HG03097 (cell line): ENCODE measurements at regions not wholly inside any gene's neighbourhood (a gene's known extent, or its start where the extent isn't known, plus 50 kb on each side); places are given as distances from the start of the nearest gene placed in this dataset.

Experiments used
- ATAC-seq: cut with Tn5 transposase; IDR thresholded peaks from one replicate; pipeline ENCODE4 v1.9.1; 2021; ENCODE audit not compliant: unreplicated experiment, low FRiP score

DNA sequence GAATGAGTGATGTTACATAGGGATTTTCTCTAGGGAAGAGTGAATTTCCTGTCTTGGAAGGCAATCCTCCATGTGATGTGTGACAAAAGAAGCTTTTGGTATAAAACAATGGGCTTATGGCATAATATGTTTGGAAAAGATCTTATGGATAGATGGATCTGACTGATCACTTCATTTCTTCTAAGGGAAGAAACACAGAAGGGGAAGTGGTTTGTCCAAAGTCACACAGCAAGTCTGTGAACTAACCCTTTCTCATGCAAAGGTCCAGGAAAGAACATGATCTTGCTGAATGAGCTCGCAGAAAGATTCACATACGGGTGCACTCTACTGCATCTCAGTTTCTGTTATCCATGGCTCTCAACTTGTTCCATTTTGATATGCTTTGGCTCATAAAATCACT lies 575.9 kb upstream of the JAG1 start:
- ATAC-seq = no peak

DNA sequence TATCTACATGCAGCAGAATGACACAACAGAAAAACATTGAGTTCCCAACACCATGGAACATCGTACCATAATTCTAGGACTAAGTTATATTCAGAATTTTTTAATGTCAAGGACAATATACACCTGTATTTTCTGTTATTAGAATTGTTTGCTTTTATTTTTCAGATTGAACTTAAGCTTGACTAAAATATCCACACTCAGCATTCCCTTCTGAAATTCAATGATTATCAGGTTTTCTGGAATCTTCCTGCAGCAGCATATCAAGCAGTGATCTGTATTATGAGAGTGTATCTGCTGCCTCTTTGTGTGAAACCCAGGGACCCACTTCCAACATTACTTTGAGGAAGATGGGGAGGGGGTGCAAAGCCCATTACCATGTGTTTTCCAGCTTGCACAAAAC lies 578.6 kb upstream of the JAG1 start:
- no peak for ATAC-seq

DNA sequence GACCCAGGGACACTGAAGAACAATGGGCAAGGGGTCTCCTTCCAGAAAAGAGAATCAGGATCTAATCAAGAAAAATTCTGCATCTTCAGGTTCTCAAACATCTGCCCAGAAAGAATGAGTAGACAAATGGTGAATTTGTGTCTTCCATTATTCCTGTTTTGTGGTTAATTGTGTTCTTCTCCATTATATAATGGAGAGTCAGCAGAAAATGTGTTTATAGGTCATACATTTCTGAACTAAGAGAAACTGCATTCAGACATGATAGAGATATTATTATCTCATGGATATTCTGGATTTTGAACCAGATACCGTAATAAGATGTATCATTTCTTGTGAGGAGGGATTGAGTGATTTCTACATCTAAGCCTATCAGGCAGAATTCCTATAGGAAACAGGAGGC lies 581.7 kb upstream of the JAG1 start:
- no peak for ATAC-seq

DNA sequence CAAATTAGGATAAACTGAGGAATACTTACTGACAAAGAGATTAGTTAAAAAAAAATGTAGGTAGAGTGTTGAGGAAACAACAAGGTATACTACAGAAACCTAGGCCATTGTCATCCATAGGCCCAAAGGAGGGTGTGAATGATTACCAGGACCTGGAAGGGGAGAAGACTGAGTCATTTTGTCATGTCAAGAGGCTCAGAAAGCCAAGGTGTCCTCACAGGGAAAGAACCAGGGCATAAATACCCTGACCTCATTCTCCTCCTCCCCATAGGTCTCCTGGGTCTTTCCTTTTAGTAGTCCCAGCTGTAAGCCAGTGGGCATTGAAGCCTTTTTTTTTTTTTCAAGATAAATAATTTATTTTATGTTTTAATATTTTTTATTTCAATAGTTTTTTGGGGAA lies 582.1 kb upstream of the JAG1 start:
- ATAC-seq = no peak

DNA sequence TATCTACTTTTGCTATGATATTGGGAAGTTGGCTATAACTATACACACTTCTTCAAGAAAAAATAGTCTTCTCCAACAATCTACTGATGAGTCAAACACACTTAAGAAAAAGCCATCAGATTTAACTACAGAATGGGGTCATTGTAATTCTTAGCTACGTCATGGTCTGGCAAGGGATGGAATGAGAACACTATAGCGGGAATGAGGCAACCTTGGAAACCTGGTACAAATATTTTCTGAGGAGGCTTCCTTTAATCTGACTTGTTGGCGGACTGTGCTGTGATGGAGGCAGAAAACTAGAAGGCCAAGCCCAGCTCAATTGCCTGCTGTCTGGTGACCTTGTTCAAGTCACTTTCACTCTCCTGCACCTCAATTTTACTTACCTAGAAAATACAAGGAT lies 586.8 kb upstream of the JAG1 start:
- ATAC-seq = no peak

DNA sequence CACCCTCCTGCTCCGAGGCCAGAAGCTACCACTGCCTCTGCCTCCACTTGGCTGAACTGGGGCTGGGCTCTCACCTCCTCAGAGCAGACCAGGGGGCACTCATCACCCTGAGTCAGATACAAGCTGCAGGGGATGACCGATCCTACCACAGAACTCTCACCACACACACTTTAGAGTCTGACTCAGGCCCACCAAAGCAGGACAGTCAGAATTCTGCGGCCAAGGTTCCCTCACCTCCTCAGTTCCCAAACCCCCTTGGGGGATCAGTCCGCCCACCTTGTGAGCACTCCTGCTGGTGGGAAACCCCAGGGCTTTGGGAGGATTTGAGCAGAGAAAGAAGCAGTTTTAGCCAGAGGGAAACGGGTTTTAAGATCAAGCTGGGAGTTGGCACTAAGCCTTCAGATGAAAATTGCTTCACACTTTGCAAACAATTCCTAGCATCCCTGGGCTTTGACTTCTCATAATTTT lies 587.8 kb upstream of the JAG1 start:
- no peak for ATAC-seq

DNA sequence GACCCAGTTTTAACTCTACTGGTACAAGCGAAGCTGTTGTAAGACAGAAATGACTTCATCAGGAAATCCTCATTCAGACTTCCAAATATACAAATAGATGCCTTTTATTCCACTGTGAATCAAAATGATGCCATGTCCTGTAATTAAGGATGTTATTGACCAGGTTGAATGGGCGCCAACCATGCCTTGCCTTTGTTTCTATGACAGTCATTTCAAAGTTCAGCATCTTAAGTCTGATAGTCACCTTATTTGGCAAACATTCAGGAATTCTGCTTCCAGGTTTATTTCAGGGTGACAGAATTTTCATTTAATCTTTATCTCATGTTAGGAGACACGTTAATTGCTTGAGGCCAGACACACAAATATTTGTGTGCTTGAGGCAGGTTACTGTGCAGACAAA lies 592.8 kb upstream of the JAG1 start:
- ATAC-seq = no peak

DNA sequence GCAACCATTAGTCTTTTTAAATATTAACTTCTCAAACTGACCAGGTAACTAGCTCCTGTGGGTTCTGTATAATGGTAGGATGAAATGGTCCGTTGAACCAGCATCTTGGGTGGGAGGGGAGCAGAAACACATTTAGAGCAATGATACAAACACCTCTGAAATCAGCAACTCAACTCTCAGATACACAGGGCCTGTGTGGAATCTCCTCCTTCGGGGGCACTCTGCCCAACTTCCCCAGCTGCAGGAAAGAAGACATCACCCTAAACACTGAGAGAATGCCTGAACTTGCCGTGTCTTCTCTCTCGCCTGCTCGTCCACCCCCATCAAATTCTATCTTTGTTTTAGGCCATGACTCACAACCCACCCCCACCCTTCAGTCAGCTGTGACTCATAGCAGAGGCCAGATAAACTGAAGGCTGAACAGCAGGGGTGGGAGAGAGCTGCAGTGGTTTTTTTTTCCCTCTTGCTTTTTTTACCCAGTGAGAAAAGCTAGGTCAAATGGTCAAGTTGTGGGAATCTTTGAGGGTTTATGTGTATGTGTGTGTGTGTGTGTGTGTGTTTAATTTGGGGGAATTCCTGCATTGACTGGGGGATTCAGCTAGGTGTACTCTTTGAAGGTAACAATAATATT lies 593.4 kb upstream of the JAG1 start:
- ATAC-seq = no peak

DNA sequence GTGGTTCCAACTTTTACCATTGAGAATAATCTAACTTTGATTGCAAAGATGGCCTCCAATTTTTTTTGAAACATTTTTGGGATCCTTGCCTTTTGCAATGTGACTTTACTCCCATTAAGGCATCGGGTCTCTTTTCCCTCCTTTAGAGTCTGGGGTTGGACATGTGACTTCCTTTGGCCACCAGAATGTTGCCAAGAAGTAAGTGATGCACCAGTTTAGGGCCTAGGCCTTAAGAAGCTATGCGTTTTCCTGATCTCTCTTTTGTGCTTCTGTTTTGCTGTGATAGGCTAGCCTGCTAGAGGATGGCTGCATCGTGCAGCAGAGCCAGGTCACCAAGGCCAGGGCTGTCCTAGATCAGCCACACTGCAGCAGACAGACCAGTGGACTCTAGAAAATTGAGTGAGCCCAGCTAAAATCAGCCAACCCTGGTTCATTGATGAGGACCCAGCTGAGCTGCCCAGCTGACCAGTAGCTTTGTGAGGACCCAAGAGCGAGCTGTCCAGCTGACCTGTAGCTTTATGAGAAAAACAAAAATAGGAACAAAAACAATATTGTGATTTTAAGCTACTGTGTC lies 594.0 kb upstream of the JAG1 start:
- no peak for ATAC-seq

DNA sequence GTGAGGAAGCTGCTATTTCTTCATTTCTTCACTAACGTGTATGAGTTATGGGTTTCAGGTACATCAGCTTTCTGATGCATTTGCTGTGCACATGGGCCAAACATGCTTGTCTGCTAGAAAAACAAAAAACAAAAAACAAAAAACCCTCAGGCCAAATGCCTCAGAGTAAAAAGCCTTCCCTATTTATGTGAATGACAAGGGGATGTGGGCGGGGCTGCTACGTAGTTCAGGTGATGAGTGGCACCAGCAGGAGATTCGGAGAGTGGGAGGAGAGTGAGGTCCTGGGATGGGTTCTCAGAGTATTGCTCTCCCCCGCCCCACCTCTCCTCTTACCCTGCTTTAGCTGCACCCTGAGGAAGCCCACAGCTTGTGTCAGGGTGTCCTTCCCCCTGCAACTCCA lies 596.8 kb upstream of the JAG1 start:
- ATAC-seq = no peak

DNA sequence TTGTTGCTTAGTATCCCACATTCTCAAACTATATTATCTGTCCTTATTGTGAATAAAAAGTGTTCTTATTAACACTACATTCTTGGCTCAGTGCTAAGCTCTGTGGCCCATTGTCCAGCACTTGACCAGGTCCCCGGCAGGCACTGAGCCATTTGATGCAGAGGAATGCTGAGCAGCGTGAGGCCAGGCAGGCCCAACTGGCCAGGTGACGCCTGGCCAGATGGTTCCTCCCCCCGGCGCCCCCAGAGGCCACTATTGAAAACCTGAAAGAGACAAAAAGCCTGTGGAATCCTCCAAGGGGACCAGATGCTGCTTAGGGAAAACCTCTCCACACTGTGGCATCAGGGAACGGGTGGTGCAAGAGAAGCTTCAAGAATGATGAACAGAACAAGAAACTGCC lies 597.5 kb upstream of the JAG1 start:
- no peak for ATAC-seq

DNA sequence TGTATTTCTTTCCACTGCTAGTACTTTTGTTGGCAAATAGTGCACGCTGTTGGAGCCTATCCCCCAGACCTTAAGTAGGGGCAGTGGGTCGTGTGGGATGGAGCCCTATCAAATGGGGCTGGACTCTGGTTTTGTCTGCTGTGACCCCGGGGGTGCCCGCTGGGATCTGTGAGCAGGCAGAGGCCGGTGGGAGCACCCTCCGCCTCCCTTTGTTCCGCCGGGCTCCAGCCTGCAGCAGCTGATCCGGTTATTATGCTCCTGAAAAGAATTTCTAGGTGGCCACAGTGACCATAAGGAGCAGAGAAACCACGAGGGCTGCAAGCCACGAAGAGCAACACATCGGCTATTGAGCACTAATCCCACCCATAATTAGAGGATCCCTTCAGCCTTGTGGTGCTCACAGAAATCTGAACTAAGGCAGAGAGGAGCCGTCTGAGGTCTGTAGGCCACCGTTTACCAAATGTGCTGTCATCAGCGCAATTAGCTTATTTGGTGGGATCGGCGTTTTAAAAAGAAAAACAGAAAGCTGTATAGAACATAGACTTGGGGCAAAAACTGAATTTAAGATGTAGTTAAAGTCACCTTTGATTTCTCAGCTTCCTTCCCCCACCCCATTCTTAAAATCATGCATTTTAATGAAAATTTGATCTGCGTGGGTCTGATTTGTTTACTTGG lies 598.3 kb upstream of the JAG1 start:
- ATAC-seq = no peak

DNA sequence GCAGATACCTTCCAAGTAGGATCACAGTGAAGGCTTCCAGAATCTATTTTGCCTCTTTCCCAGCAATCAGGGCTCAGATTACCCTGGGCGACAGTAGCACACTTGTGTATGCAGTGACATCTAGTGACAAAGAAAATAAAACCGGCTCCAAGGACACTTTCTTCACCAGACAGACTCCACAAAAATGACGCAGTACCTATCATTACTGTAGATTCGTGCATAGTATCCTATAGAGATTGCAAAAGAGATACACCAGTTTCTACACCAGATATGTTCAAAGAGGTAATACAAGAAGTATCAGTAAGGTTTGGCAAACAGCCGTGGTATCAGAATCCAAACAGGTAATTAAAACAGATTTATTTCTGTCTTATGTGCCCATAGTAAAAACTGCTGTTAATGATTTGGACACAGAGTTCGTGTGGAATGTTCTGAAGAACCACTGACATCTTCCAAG lies 600.4 kb upstream of the JAG1 start:
- no peak for ATAC-seq

DNA sequence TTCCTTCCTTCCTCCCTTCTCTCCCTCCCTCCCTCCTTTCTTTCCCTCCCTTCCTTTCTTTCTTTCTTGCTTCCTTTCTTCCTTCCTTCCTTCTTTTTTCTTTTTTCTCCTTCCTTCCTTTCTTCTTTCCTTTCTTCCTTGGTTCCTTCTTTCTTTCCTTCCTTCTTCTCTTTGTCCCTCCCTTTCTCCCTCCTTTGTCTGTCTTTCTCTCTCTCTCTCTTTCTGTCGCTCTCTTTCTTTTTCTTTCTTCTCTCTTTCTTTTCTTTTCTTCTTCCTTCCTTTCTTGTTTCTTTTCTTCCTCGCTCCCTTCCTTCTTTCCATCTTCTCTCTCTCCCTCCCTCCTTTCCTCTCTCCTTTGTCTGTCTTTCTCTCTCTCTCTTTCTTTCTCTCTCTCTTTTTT lies 601.9 kb upstream of the JAG1 start:
- no peak for ATAC-seq

DNA sequence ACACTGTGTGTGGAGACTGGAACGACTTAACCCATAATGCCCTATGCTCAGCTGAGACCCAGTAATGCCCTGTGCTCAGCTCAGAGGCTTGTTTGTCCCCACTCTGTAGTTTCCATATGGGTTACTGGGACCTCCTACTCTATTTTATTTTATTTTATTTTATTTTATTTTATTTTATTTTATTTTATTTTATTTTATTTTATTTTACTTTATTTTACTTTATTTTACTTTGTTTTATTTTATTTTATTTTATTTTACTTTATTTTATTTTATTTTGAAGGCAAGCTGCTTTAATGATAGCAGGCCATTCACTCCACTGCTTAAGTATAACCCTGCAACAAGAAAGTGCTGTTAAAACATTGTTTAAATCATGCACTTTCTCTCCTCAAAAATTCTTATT lies 603.4 kb upstream of the JAG1 start:
- ATAC-seq = no peak

DNA sequence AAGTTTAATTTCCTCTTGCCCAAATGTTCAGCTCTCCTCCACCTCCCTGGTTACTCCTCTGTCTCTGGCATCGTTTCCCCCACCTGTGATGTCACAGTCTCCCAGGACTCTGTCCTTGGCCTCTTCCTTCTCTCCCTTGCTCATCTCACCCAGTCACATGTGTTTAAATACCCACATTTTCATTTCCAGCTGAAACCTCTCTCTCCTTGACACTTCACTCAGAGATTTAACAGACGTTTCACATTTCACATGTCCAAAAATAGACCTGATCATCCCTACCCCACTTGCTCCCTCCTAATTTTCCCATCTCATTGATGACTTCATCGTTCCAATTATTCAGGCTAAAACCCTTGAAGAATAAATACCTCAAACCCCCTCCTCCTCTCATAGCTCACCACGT lies 604.1 kb upstream of the JAG1 start:
- ATAC-seq = no peak

DNA sequence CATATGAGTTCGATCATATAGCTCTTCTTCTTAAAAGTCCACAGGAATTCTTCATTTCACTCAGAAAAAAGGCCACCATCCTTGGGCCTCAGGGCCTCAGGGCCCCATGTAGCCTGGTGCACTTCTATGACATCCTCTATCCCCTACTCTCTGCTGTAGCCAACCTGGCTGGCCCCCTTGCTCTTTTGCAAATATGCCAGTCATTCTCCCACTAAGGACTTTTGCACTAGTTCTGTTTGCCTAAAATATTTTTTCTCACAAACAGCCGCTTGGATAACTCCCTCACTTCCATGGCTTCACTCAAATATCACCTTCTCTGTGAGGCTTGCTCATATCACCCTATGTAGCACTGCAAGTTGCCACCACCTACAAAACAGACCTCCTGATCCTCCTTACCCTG lies 604.7 kb upstream of the JAG1 start:
- ATAC-seq = no peak

DNA sequence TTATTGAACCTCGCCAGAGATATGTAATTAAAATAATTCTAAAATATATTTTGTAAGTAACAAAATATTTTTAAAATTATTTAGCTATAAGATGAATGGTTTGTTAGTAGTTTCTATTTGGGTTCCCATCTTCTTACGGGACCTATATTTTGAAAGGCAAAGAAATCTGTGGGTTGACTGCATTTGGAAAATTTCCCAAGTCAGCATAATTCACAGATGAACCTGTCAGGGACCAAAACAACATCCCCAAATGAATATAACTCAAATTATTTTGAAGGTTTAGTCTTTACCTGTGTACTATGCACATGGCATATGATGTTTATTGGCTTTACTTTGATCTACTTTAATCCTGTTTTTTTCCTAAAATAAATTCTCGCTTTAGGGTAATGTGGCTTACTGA lies 607.4 kb upstream of the JAG1 start:
- ATAC-seq = no peak

DNA sequence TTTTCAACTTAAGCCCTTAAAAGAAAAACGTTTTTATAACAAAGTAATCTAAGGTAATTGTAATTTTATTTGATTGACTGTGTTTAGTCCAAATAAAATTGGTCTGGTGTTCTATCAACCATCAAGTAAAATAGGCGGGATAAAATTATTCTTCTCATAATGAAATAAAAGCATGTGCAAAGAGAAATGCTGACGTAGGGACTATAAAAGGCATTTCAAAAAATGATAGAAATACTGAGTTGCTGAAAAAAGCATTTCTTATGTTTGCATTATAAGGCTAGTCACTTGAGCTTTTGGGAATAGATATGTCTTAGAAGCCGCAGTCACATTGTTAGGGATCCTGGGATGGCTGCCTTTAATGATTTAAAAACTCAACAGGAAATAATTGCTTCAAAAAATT lies 608.0 kb upstream of the JAG1 start:
- ATAC-seq = no peak

DNA sequence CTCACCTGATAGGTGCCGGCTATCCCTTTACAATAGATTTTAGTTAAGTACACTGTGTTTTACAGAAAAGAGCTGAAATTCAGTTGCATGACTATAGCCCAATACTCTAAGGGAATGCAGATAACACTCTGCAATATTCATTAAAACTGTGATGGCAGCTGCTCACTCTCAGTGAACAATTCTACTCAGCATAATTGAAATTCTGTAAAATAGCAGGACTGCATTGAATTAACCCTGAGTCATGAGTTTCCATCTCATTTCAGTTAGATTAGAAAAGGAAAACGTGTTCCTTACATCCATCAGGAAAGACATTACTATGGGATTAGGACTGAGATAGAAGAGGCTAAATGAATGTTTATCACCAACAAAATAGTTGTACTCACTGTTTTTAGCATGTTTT lies 613.3 kb upstream of the JAG1 start:
- ATAC-seq = no peak

DNA sequence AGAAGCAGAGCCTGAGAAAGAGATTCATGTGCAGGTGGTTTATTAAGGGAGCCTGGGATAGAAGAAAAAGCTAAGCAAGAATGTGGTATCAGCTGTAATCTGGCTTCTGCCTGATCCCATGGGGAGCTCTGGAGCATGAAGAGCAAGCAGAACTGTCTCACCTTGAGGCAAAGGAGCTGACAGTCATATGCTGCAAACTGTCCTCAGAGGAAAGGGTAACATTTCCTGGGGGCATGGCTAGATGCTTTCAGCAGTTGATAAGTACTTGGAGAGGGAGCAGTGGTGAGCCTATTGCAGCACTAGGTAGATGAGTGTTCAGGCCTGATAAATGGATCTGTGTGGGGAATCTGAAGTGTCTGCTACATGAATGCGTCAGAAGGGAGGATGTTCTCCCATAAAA lies 621.5 kb upstream of the BTBD3 start:
- no peak for ATAC-seq

DNA sequence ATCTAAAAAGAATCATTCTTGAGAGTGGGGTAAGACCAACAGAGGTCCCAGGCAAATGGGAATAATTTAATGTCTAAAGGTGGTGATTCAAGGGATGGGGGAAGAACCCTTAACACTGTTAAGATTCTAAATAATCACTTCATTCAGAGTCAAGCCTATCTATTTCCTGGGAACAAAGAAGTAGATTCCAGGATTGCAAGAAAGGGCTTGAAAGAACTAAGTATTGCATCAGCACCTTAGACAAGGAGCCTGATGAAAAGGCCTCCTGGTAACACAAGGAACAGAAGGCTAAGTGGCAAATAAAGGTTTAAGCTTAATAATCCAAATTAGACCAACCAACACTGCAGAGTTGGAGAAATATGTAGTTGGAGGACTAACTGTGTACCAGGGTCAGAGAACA lies 620.7 kb upstream of the BTBD3 start:
- no peak for ATAC-seq
